Keratinocyte (primary cell): ENCODE measurements at regions not wholly inside any gene's neighbourhood (a gene's known extent, or its start where the extent isn't known, plus 50 kb on each side); places are given as distances from the start of the nearest gene placed in this dataset.

Experiments
- DNase-seq: peaks from one replicate; pipeline ENCODE4 v3.0.0-alpha.2; 2011; ENCODE audit warnings: low read depth, missing footprints, low spot score
- FAIRE-seq: peaks from 2 replicates; lab custom pipeline; 2011; peaks lifted over from hg19 to GRCh38; lab: Jason Lieb, UNC
- H2AFZ ChIP-seq: 2 replicates; pipeline ENCODE4 v1.6.0; 2012; ENCODE audit warnings: low read length, control low read depth, inconsistent platforms; ENCODE audit not compliant: control insufficient read depth
- H3K27ac ChIP-seq: 2 replicates; pipeline ENCODE4 v1.5.1; 2011; ENCODE audit warnings: low read length; ENCODE audit not compliant: control insufficient read depth, insufficient read depth
- H3K27me3 ChIP-seq: 3 replicates; pipeline ENCODE4 v1.6.0; 2011; ENCODE audit warnings: low read length; ENCODE audit not compliant: control insufficient read depth, insufficient read depth; ENCODE audit errors: extremely low read depth
- H3K36me3 ChIP-seq, 2 experiments: 2 replicates in 1 of 2; 3 replicates in 1 of 2; pipeline ENCODE4 v1.5.1; 2011; ENCODE audit warnings: low read length in 2 of 2, mild to moderate bottlenecking in 1 of 2; ENCODE audit not compliant: control insufficient read depth in 2 of 2, insufficient read depth in 2 of 2; ENCODE audit errors: extremely low read depth in 1 of 2
- H3K4me1 ChIP-seq: 3 replicates; pipeline ENCODE4 v1.5.1; 2011; ENCODE audit warnings: low read length; ENCODE audit not compliant: control insufficient read depth, insufficient read depth; ENCODE audit errors: extremely low read depth
- H3K4me2 ChIP-seq: 3 replicates; pipeline ENCODE4 v1.6.0; 2011; ENCODE audit warnings: low read depth, low read length; ENCODE audit not compliant: control insufficient read depth, insufficient read depth; ENCODE audit errors: extremely low read depth
- H3K4me3 ChIP-seq, 3 experiments: fragments of 200-600 bp in 1 of 3; sonication (generic) in 1 of 3; 2 replicates in 2 of 3; 3 replicates in 1 of 3; pipeline ENCODE4 v1.5.1; 2011 to 2016; ENCODE audit warnings: low read length in 3 of 3, mild to moderate bottlenecking in 3 of 3, control low read depth in 2 of 3, inconsistent platforms in 1 of 3, low read depth in 1 of 3, mixed read lengths in 1 of 3, mixed run types in 1 of 3, moderate library complexity in 1 of 3; ENCODE audit not compliant: control insufficient read depth in 2 of 3, insufficient read depth in 2 of 3; ENCODE audit errors: extremely low read depth in 1 of 3
- H3K79me2 ChIP-seq: 2 replicates; pipeline ENCODE4 v1.6.0; 2012; ENCODE audit warnings: low read length; ENCODE audit not compliant: control insufficient read depth, insufficient read depth
- H3K9ac ChIP-seq: 3 replicates; pipeline ENCODE4 v1.6.0; 2011; ENCODE audit warnings: low read length; ENCODE audit not compliant: control insufficient read depth, insufficient read depth; ENCODE audit errors: extremely low read depth
- H3K9me1 ChIP-seq: 3 replicates; pipeline ENCODE4 v1.6.0; 2011; ENCODE audit warnings: low read length; ENCODE audit not compliant: control insufficient read depth, insufficient read depth; ENCODE audit errors: extremely low read depth
- H3K9me3 ChIP-seq: 2 replicates; pipeline ENCODE4 v1.5.1; 2012; ENCODE audit warnings: low read depth, low read length; ENCODE audit not compliant: control insufficient read depth
- H4K20me1 ChIP-seq: 3 replicates; pipeline ENCODE4 v1.6.0; 2011; ENCODE audit warnings: low read length; ENCODE audit not compliant: control insufficient read depth, insufficient read depth; ENCODE audit errors: extremely low read depth
- CTCF ChIP-seq, 3 experiments: IDR thresholded peaks in 1 of 3; conservative IDR thresholded peaks in 1 of 3; optimal IDR thresholded peaks in 1 of 3; 2 replicates in 2 of 3; 3 replicates in 1 of 3; pipeline versions ENCODE3 to v1.5.1; 2011; ENCODE audit warnings: low read length in 3 of 3, mild to moderate bottlenecking in 3 of 3, moderate library complexity in 2 of 3, control low read depth in 1 of 3, inconsistent platforms in 1 of 3; ENCODE audit not compliant: insufficient read depth in 2 of 3; ENCODE audit errors: extremely low read depth in 1 of 3
- EZH2 ChIP-seq: IDR thresholded peaks from one replicate; pipeline ENCODE4 v1.6.1; 2012; ENCODE audit warnings: inconsistent platforms, mild to moderate bottlenecking, low read length, moderate library complexity
- dilution Hi-C: fragments of 300-500 bp; cut with MboI; formaldehyde crosslinking; loops from one replicate; pipeline ENCODE4 v1.7.0; 2020; ENCODE audit warnings: low sequenced_read_pairs; ENCODE audit not compliant: extremely low pct_ligation_motif_present

DNA sequence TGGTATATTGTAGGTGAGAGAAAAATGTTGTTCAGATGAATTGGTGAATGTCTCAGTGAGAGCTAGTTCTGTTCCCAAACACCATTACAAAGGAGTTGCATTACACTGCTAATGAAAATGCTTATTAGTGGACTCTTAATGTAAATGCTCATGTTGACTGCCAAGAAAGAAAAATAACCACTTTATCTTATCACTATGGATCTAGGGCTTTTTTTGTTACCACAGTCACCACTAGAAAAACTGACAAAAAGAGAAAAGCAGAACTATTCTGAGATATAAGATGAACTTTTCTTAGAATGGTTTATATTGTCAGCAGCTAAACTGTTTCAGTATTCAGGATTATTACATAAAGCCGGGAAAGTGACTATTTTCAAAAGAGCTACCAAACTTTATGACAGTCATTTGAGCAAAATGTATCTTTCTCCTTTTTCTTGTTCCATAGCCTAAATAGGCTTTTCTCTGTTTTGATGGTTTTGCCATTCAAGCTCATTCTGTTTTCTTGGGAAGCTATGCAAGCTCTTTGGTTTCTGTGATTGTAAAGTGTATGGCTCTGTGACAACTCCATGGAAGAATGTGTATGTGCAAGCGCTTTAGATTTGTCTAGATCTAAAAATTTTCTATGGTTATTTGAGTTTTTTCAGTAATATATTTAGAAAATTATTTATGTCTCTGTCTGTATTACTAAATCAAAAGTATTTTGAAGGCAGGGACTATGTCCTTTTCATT lies 64.2 kb upstream of the DPH5 start:
- H4K20me1 ChIP-seq = no peaks in the 10 kb centered on the region
- H3K9me3 ChIP-seq = no peaks in the 10 kb centered on the region
- no peak overlapping the region for H3K4me3 ChIP-seq
- FAIRE-seq = no peak
- dilution Hi-C loops = no loop called here
- no peak overlapping the region for H3K27ac ChIP-seq
- no peak for TF ChIP-seq CTCF (optimal IDR thresholded peaks at IDR 0.05 in 1 of 3, IDR thresholded peaks at IDR 0.05 in 1 of 3, conservative IDR thresholded peaks at IDR 0.05 in 1 of 3; ENCODE audit: extremely low read depth in 1 of 3, insufficient read depth in 2 of 3, low read length in 3 of 3)
- TF ChIP-seq EZH2 = no peak
- H3K4me2 ChIP-seq = no peak overlapping the region
- no peaks in the 10 kb centered on the region for H3K9me1 ChIP-seq
- no peaks in the 10 kb centered on the region for H3K4me1 ChIP-seq
- no peak overlapping the region for H3K9ac ChIP-seq
- H3K36me3 ChIP-seq = no peaks in the 10 kb centered on the region
- no peak overlapping the region for H2AFZ ChIP-seq
- H3K27me3 ChIP-seq = no peaks in the 10 kb centered on the region
- no peaks in the 10 kb centered on the region for H3K79me2 ChIP-seq
- DNase-seq = no peak

DNA sequence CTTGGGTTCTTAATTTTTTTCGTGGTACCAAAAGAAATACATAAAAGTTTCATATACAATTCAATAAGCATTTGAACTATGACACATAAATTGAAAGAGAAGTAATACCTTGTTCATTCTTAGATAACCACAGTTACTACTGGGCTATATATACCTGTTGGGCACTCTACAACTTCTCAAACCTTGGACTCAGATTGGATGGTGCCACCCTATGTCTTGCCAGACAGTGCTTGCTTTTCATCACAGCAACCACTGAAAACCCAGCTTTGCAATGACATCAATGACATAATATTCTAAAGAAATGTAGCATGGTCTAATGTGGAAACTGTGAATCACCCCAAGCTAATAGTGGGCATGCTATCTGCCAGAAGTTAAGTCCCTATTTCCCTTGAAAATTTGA lies 62.8 kb upstream of the DPH5 start:
- no peak overlapping the region for H3K27ac ChIP-seq
- dilution Hi-C loops = no loop called here
- no peak for TF ChIP-seq CTCF (optimal IDR thresholded peaks at IDR 0.05 in 1 of 3, IDR thresholded peaks at IDR 0.05 in 1 of 3, conservative IDR thresholded peaks at IDR 0.05 in 1 of 3; ENCODE audit: extremely low read depth in 1 of 3, insufficient read depth in 2 of 3, low read length in 3 of 3)
- TF ChIP-seq EZH2 = no peak
- H3K4me3 ChIP-seq = no peak overlapping the region
- H3K9me1 ChIP-seq = no peaks in the 10 kb centered on the region
- H3K4me1 ChIP-seq = no peaks in the 10 kb centered on the region
- no peak overlapping the region for H2AFZ ChIP-seq
- H4K20me1 ChIP-seq = no peaks in the 10 kb centered on the region
- FAIRE-seq (no peak), DNase-seq (no peak)
- no peaks in the 10 kb centered on the region for H3K79me2 ChIP-seq
- no peaks in the 10 kb centered on the region for H3K27me3 ChIP-seq
- H3K9ac ChIP-seq = no peak overlapping the region
- no peak overlapping the region for H3K4me2 ChIP-seq
- H3K9me3 ChIP-seq = no peaks in the 10 kb centered on the region
- H3K36me3 ChIP-seq = no peaks in the 10 kb centered on the region
